ENCODE measurements at regions not wholly inside any gene's neighbourhood (a gene's known extent, or its start where the extent isn't known, plus 50 kb on each side); places are given as distances from the start of the nearest gene placed in this dataset.
"Not testable (repeated sequence)": the region's sequence is repeated elsewhere in the genome, so short reads cannot be mapped to it uniquely, and the experiment has no call there.

- DNase-seq, result no peak
These were observed 96.2 kb upstream of the SIM2 start for GRCh38 chr21:36602735-36603134.

- no peak for DNase-seq
These were observed 95.7 kb upstream of the SIM2 start for GRCh38 chr21:36603221-36603620.

- DNase-seq, result no peak
These were observed 93.5 kb upstream of the SIM2 start for GRCh38 chr21:36605426-36605825.

GRCh38 chr21:36606287-36606982, 92.5 kb upstream of the SIM2 start:
- no peak for DNase-seq

GRCh38 chr21:36606983-36607325, 92.0 kb upstream of the SIM2 start:
- no peak for DNase-seq

GRCh38 chr21:36608041-36608896, 90.6 kb upstream of the SIM2 start:
- no peak for DNase-seq

GRCh38 chr21:36608897-36609225, 90.1 kb upstream of the SIM2 start:
- no peak for DNase-seq

- no peak for DNase-seq
These were observed 89.3 kb upstream of the SIM2 start for GRCh38 chr21:36609654-36610053.

- no peak for DNase-seq
These were observed 88.7 kb upstream of the SIM2 start for GRCh38 chr21:36610201-36610600.

- DNase-seq, result no peak
These were observed 88.0 kb upstream of the SIM2 start for GRCh38 chr21:36610935-36611334.

- DNase-seq, result no peak
These were observed 87.5 kb upstream of the SIM2 start for GRCh38 chr21:36611379-36611778.

- DNase-seq, result no peak
These were observed 85.9 kb upstream of the SIM2 start for GRCh38 chr21:36613059-36613458.

- DNase-seq, result no peak
These were observed 85.4 kb upstream of the SIM2 start for GRCh38 chr21:36613554-36613953.

GRCh38 chr21:36615274-36615964, 83.5 kb upstream of the SIM2 start:
- no peak for DNase-seq

- not testable (repeated sequence) for DNase-seq
These were observed 82.1 kb upstream of the SIM2 start for GRCh38 chr21:36616773-36617172.

- not testable (repeated sequence) for DNase-seq
These were observed 77.1 kb upstream of the SIM2 start for GRCh38 chr21:36621794-36622193.

- no peak for DNase-seq
These were observed 74.8 kb upstream of the SIM2 start for GRCh38 chr21:36624105-36624504.

GRCh38 chr21:36626791-36627190, 72.1 kb upstream of the SIM2 start:
- no peak for DNase-seq

GRCh38 chr21:36627242-36627641, 71.7 kb upstream of the SIM2 start:
- no peak for DNase-seq

- DNase-seq, result no peak
These were observed 70.8 kb upstream of the SIM2 start for GRCh38 chr21:36628106-36628505.

GRCh38 chr21:36628761-36629460, 70.0 kb upstream of the SIM2 start:
- DNase-seq, result no peak

- DNase-seq, result peak; percentile 36 to 42
These were observed 68.3 kb upstream of the SIM2 start for GRCh38 chr21:36630485-36631206.

- DNase-seq, result no peak
These were observed 62.9 kb upstream of the SIM2 start for GRCh38 chr21:36636016-36636415.
